ENCODE measurements at regions not wholly inside any gene's neighbourhood (a gene's known extent, or its start where the extent isn't known, plus 50 kb on each side); places are given as distances from the start of the nearest gene placed in this dataset.

GRCh38 chr5:164336276-164336675, 830.9 kb downstream of the MAT2B start:
- Histone ChIP-seq H3K9ac (ENCODE audit: low read length) (no peak overlapping the region), H3K4me2 (ENCODE audit: low read length) (no peak overlapping the region), H3K9me2 (ENCODE audit: low read depth, low read length) (no peaks in the 10 kb centered on the region), H3K4me1 (ENCODE audit: insufficient read depth, low read length, severe bottlenecking) (no peaks in the 10 kb centered on the region), H3K79me2 (ENCODE audit: insufficient read depth, low read length) (no peaks in the 10 kb centered on the region), H3K27ac (ENCODE audit: low read depth, low read length, poor library complexity, severe bottlenecking) (no peak overlapping the region), H3F3A (ENCODE audit: insufficient read depth, low read length) (no peaks in the 10 kb centered on the region), H3K9me3 (ENCODE audit: low read length) (no peaks in the 10 kb centered on the region), H3K36me3 (ENCODE audit: insufficient read depth, low read length) (no peaks in the 10 kb centered on the region), H4K20me1 (ENCODE audit: insufficient read depth, low read length) (no peaks in the 10 kb centered on the region), H3K27me3 (ENCODE audit: insufficient read depth, low read length) (no peaks in the 10 kb centered on the region), H2AFZ (ENCODE audit: low read length) (no peak overlapping the region), H3K4me3 (ENCODE audit: low read depth, low read length, poor library complexity, severe bottlenecking) (no peak overlapping the region)
- TF ChIP-seq CTCF (IDR thresholded peaks at IDR 0.05; ENCODE audit: low read length) (no peak), EZH2 (IDR thresholded peaks at IDR 0.05; ENCODE audit: borderline replicate concordance, low read length) (no peak)

- H3K36me3 ChIP-seq (ENCODE audit: insufficient read depth, low read length) = no peaks in the 10 kb centered on the region
- no peak overlapping the region for H3K27ac ChIP-seq (ENCODE audit: low read depth, low read length, poor library complexity, severe bottlenecking)
- no peak overlapping the region for H3K4me2 ChIP-seq (ENCODE audit: low read length)
- H2AFZ ChIP-seq (ENCODE audit: low read length) = no peak overlapping the region
- no peak overlapping the region for H3K4me3 ChIP-seq (ENCODE audit: low read depth, low read length, poor library complexity, severe bottlenecking)
- no peak overlapping the region for H3K9ac ChIP-seq (ENCODE audit: low read length)
- H3K9me3 ChIP-seq (ENCODE audit: low read length) = no peaks in the 10 kb centered on the region
- no peaks in the 10 kb centered on the region for H3F3A ChIP-seq (ENCODE audit: insufficient read depth, low read length)
- no peaks in the 10 kb centered on the region for H3K27me3 ChIP-seq (ENCODE audit: insufficient read depth, low read length)
- no peaks in the 10 kb centered on the region for H3K4me1 ChIP-seq (ENCODE audit: insufficient read depth, low read length, severe bottlenecking)
- H3K79me2 ChIP-seq (ENCODE audit: insufficient read depth, low read length) = no peaks in the 10 kb centered on the region
- no peaks in the 10 kb centered on the region for H3K9me2 ChIP-seq (ENCODE audit: low read depth, low read length)
- no peaks in the 10 kb centered on the region for H4K20me1 ChIP-seq (ENCODE audit: insufficient read depth, low read length)
- no peak for TF ChIP-seq EZH2 (IDR thresholded peaks at IDR 0.05; ENCODE audit: borderline replicate concordance, low read length)
- TF ChIP-seq CTCF (IDR thresholded peaks at IDR 0.05; ENCODE audit: low read length) = no peak
Measured at GRCh38 chr5:164336906-164337305, 831.5 kb downstream of the MAT2B start.

GRCh38 chr5:164341056-164341619, 835.7 kb downstream of the MAT2B start:
- H3K9me3 ChIP-seq (ENCODE audit: low read length) = no peaks in the 10 kb centered on the region
- H3F3A ChIP-seq (ENCODE audit: insufficient read depth, low read length) = no peaks in the 10 kb centered on the region
- H3K27me3 ChIP-seq (ENCODE audit: insufficient read depth, low read length) = no peaks in the 10 kb centered on the region
- H3K4me1 ChIP-seq (ENCODE audit: insufficient read depth, low read length, severe bottlenecking) = no peaks in the 10 kb centered on the region
- no peaks in the 10 kb centered on the region for H3K36me3 ChIP-seq (ENCODE audit: insufficient read depth, low read length)
- H3K4me3 ChIP-seq (ENCODE audit: low read depth, low read length, poor library complexity, severe bottlenecking) = no peak overlapping the region
- no peaks in the 10 kb centered on the region for H3K79me2 ChIP-seq (ENCODE audit: insufficient read depth, low read length)
- TF ChIP-seq CTCF (IDR thresholded peaks at IDR 0.05; ENCODE audit: low read length) (no peak), EZH2 (IDR thresholded peaks at IDR 0.05; ENCODE audit: borderline replicate concordance, low read length) (no peak)
- no peak overlapping the region for H3K9ac ChIP-seq (ENCODE audit: low read length)
- no peaks in the 10 kb centered on the region for H4K20me1 ChIP-seq (ENCODE audit: insufficient read depth, low read length)
- no peak overlapping the region for H3K4me2 ChIP-seq (ENCODE audit: low read length)
- H2AFZ ChIP-seq (ENCODE audit: low read length) = no peak overlapping the region
- H3K27ac ChIP-seq (ENCODE audit: low read depth, low read length, poor library complexity, severe bottlenecking) = no peak overlapping the region
- H3K9me2 ChIP-seq (ENCODE audit: low read depth, low read length) = no peaks in the 10 kb centered on the region
